Ecto neural progenitor cell (in vitro differentiated cells): ENCODE measurements at regions not wholly inside any gene's neighbourhood (a gene's known extent, or its start where the extent isn't known, plus 50 kb on each side); places are given as distances from the start of the nearest gene placed in this dataset.

Experiments
- DNase-seq: peaks from one replicate; pipeline ENCODE4 v3.0.0-alpha.2; 2018; ENCODE audit warnings: low spot score

DNA sequence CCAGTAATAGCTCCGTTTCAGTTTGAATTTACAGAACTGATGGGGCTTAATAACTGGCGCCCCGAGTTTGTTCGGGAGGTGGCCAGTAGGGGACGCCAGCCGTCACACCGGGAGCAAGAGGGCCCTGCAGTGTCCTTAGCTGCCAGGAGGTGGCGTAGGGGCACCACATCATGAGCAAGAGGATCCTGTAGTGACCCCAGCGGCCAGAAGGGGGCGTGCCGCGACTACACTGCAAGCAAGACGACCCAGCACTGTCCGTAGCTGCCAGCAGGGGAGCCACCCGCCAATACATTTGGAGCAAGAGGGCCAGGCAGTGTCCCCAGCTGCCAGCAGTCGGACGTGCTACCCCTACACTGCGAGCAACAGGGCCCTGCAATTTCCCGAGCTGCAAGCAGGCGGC, 663.7 kb upstream of the B3GAT1 start:
- DNase-seq, result peak; percentile 70

- no peak for DNase-seq
Measured at GRCh38 chr11:135074397-135074998, 662.5 kb upstream of the B3GAT1 start.

GRCh38 chr11:135073870-135074269, 661.8 kb upstream of the B3GAT1 start:
- DNase-seq, result no peak

DNA sequence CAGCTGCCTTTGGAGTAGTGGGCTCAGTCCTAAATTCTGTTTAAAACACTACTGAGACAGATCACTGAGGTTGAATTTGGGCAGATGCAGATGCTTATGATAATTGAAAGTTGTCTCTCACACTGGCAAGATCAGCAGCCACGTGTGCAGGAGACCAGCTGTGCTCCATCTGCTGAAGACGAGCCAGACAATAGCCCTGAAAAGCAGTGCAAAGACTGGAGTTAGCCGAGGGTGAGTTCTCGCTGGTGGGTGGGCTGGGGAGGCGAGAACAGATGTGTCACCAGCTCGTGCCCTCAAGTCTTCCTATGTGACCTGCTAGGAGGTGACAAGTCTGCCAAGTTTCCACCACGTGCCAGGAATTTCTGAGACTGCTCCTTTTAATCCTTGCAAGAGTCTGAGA, 661.3 kb upstream of the B3GAT1 start:
- no peak for DNase-seq

GRCh38 chr11:135069890-135070289, 657.8 kb upstream of the B3GAT1 start:
- DNase-seq, result no peak

GRCh38 chr11:135069063-135069462, 657.0 kb upstream of the B3GAT1 start:
- DNase-seq, result no peak

- DNase-seq, result no peak
Measured at GRCh38 chr11:135062994-135063393, 651.0 kb upstream of the B3GAT1 start.

- DNase-seq, result no peak
Measured at GRCh38 chr11:135061166-135061565, 649.1 kb upstream of the B3GAT1 start.

GRCh38 chr11:135046986-135047385, 634.9 kb upstream of the B3GAT1 start:
- DNase-seq, result no peak

- no peak for DNase-seq
Measured at GRCh38 chr11:135046556-135046955, 634.5 kb upstream of the B3GAT1 start.

GRCh38 chr11:135043434-135043833, 631.4 kb upstream of the B3GAT1 start:
- DNase-seq, result no peak

- DNase-seq, result no peak
Measured at GRCh38 chr11:135037828-135038227, 625.8 kb upstream of the B3GAT1 start.

GRCh38 chr11:135036488-135037297, 624.7 kb upstream of the B3GAT1 start:
- no peak for DNase-seq

DNA sequence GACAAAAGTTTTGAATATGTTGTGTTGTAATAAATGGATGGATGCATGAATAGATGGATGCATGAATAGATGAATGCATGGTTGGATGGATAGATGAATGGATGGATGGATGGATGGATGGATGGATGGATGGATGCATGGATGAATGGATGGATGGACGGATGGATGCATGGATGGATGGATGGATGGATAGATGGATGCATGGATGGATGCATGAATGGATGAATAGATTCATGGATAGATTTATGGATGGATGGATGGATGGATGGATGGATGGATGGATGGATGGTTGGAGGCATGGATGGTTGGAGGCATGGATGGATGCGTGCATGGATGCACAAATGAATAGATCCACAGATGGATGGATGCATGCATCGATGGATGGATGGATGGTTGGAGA, 623.2 kb upstream of the B3GAT1 start:
- no peak for DNase-seq

- peak; percentile 64 for DNase-seq
Measured at GRCh38 chr11:135033540-135033939, 621.5 kb upstream of the B3GAT1 start.

DNA sequence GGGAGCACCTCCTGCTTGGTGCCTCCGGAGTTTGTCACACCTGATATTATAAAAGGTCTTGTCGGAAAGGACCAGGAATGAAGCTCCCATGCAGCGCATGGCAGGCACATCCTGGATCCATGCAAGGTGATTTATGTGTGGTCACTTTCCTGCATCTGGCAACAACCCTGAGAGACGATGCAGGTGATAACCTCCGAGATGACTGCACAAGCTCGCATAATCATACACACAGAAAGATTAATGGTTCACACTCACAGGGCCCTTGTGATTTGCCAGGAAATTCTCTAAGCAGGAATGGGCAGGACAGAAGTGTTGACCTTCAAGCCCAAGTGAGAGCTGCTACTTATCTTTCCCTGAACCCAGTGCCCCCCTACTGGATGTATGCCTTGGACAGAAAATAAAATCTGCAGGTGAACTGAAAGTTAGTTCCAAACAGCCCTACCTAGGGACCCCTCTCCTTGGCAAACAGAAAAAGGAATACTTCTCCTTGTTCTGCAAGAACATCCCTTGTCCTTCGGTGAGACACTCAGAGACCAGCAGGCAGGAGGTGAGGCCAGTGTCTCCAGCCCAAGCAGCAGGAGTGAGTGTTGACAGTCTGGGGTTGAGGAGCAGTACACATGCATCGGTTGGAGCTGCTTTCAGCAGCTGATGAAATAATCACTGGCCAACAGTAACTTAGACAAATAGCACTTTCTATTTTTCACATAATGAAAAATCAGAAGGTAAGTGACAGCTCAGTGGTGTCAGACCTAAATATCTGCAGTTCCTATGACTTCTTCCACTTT, 619.4 kb upstream of the B3GAT1 start:
- DNase-seq, result no peak

DNA sequence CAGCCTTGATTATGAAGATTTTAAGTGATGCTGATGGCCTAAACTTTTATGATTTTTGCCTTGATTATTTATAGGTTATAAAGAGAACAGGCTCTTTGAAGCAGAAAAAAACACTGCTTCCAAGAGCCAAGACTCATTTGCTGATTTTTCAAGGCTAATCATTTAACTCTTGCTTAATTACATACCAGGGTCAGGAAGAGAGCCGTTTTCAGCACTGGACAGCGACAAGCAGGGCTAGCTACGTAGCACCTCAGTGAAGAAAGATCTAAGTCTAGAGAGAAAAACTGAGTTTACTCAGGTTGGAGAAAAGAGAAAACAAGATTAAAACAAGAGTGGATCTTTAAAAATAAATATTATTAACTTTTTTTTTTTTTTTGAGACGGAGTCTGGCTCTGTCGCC, 615.4 kb upstream of the B3GAT1 start:
- peak; percentile 66 for DNase-seq

- DNase-seq, result peak; percentile 15
Measured at GRCh38 chr11:135023499-135023898, 611.5 kb upstream of the B3GAT1 start.

GRCh38 chr11:135022454-135022853, 610.4 kb upstream of the B3GAT1 start:
- DNase-seq, result no peak

GRCh38 chr11:135019899-135020298, 607.9 kb upstream of the B3GAT1 start:
- DNase-seq, result no peak

- no peak for DNase-seq
Measured at GRCh38 chr11:135019343-135019871, 607.4 kb upstream of the B3GAT1 start.

DNA sequence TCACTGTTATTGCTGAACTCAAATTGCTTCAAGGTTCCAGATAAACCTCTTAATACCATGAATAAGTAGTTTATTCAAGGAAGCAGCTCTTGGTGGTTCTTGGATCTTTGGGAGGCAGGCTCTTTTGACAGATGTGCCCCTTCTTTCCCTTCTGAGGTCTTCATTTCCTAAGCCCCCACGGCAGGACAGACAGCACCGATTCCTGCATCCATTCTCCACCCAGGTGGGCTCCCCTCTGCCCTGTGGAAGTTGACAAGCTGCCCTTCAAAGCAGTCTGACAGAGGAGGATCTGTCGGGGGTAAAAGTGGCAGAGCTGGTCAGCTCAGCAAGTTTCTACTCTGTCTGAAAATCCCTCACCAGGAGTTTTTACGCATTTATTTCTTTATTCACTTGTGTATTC, 605.3 kb upstream of the B3GAT1 start:
- DNase-seq, result no peak

DNA sequence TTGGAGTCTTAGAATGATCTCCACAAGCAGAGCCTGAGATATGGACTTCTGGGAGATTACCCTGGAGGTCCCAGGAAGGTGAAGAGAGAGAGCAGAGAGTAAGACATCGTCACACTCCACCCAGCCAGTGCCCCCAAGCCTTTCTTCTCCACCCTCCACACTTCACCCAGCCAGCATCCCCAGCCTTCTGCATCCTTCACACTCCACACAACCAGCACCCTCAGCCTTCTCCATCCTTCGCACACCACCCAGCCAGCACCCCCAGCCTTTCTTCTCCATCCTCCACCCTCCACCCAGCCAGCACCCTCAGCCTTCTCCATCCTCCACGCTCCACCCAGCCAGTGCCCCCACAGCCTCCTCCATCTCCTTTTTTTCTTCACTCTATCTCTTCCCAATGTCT, 603.9 kb upstream of the B3GAT1 start:
- no peak for DNase-seq
